H1 (cell line): ENCODE measurements at regions not wholly inside any gene's neighbourhood (a gene's known extent, or its start where the extent isn't known, plus 50 kb on each side); places are given as distances from the start of the nearest gene placed in this dataset.

ENCODE experiments used
- EP300 ChIP-seq, 2 experiments: IDR thresholded peaks; 1 replicate in 1 of 2; 2 replicates in 1 of 2; pipeline ENCODE4 v1.6.1; 2011 to 2012; ENCODE audit warnings: low read depth in 2 of 2, low read length in 2 of 2, mild to moderate bottlenecking in 2 of 2, borderline replicate concordance in 1 of 2, inconsistent platforms in 1 of 2, moderate library complexity in 1 of 2
- FOSL1 ChIP-seq: IDR thresholded peaks from 2 replicates; pipeline ENCODE4 v1.6.1; 2011; ENCODE audit warnings: mild to moderate bottlenecking, low read depth, low read length, moderate library complexity; ENCODE audit not compliant: insufficient read depth
- JUN ChIP-seq: IDR thresholded peaks from 2 replicates; pipeline ENCODE4 v1.6.1; 2011; ENCODE audit warnings: low read depth, mild to moderate bottlenecking, improper control_type of control experiment, low read length
- JUND ChIP-seq: IDR thresholded peaks from 2 replicates; pipeline ENCODE4 v1.6.1; 2011; ENCODE audit warnings: mild to moderate bottlenecking, improper control_type of control experiment, low read length
- KDM1A ChIP-seq: fragments of 200-600, 300-600 bp; sonication (generic); IDR thresholded peaks from 2 replicates; pipeline ENCODE4 v1.7.1; 2016; ENCODE audit warnings: mild to moderate bottlenecking, low read length, borderline replicate concordance
- POLR2A ChIP-seq, 2 experiments: IDR thresholded peaks; 1 replicate in 1 of 2; 2 replicates in 1 of 2; pipeline ENCODE4 v1.6.1; 2011; ENCODE audit warnings: low read depth in 2 of 2, low read length in 2 of 2, mild to moderate bottlenecking in 2 of 2; ENCODE audit errors: control extremely low read depth in 1 of 2
- POLR2AphosphoS5 ChIP-seq: IDR thresholded peaks from 2 replicates; pipeline ENCODE4 v1.6.1; 2011; ENCODE audit warnings: low read depth, low read length
- RFX5 ChIP-seq: IDR thresholded peaks from 2 replicates; pipeline ENCODE4 v1.6.1; 2011; ENCODE audit warnings: low read depth, low read length, improper control_type of control experiment, borderline replicate concordance
- SIX5 ChIP-seq: IDR thresholded peaks from 2 replicates; pipeline ENCODE4 v1.6.1; 2011; ENCODE audit warnings: mild to moderate bottlenecking, low read depth, low read length
- SP1 ChIP-seq: IDR thresholded peaks from 2 replicates; pipeline ENCODE4 v1.6.1; 2011; ENCODE audit warnings: low read depth, low read length
- TCF12 ChIP-seq: IDR thresholded peaks from 2 replicates; pipeline ENCODE4 v1.6.1; 2011; ENCODE audit warnings: low read depth, mild to moderate bottlenecking, low read length
- TF ChIP-seq, protein P1 (sequence below): IDR thresholded peaks from 2 replicates; pipeline ENCODE4 v1.6.1; 2011; ENCODE audit warnings: low read depth, mild to moderate bottlenecking, low read length; ENCODE audit not compliant: insufficient read depth
- TF ChIP-seq, protein P2 (sequence below): IDR thresholded peaks from 2 replicates; pipeline ENCODE4 v1.6.1; 2012; ENCODE audit warnings: low read length, inconsistent platforms
- TF ChIP-seq, protein P3 (sequence below), 3 experiments: IDR thresholded peaks; 1 replicate in 2 of 3; 2 replicates in 1 of 3; pipeline versions ENCODE4 v1.5.1 to v1.6.1; 2011; ENCODE audit warnings: low read length in 3 of 3, mild to moderate bottlenecking in 3 of 3, inconsistent platforms in 2 of 3, low read depth in 1 of 3, moderate library complexity in 1 of 3; ENCODE audit not compliant: insufficient read depth in 1 of 3; ENCODE audit errors: control extremely low read depth in 1 of 3

DNA sequence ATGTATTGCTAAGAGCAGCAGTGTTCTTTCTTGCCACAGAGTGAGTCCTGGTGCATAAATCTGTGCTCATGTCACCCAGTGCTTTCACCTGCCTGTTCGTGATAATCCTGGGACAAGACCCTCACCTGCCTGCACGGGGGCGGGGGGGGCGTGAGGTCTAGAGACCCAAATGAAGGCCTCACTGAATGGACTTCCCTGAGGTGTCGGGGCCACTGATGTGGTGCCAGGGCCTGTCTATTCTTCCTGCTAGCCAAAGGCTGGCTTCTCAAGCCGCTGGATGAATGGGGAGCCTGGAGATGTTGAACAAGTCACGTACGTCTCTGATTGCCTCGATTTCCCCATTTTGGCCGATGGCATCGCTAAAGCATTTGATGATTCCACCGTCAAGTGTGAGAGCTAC is 118.8 kb upstream of the IRF2BP2 start:
- TF ChIP-seq, protein P1, sequence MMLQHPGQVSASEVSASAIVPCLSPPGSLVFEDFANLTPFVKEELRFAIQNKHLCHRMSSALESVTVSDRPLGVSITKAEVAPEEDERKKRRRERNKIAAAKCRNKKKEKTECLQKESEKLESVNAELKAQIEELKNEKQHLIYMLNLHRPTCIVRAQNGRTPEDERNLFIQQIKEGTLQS = no peak
- TF ChIP-seq SP1 (no peak), JUN (no peak), FOSL1 (no peak), POLR2AphosphoS5 (no peak), TCF12 (no peak), POLR2A (IDR thresholded peaks at IDR 0.05; ENCODE audit: control extremely low read depth in 1 of 2, low read depth in 2 of 2, low read length in 2 of 2) (no peak), RFX5 (no peak), KDM1A (no peak), EP300 (IDR thresholded peaks at IDR 0.05; ENCODE audit: borderline replicate concordance in 1 of 2, low read depth in 2 of 2, low read length in 2 of 2) (no peak), JUND (no peak), SIX5 (no peak)
- TF ChIP-seq, protein P2, sequence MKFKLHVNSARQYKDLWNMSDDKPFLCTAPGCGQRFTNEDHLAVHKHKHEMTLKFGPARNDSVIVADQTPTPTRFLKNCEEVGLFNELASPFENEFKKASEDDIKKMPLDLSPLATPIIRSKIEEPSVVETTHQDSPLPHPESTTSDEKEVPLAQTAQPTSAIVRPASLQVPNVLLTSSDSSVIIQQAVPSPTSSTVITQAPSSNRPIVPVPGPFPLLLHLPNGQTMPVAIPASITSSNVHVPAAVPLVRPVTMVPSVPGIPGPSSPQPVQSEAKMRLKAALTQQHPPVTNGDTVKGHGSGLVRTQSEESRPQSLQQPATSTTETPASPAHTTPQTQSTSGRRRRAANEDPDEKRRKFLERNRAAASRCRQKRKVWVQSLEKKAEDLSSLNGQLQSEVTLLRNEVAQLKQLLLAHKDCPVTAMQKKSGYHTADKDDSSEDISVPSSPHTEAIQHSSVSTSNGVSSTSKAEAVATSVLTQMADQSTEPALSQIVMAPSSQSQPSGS = no peak
- TF ChIP-seq, protein P3, sequence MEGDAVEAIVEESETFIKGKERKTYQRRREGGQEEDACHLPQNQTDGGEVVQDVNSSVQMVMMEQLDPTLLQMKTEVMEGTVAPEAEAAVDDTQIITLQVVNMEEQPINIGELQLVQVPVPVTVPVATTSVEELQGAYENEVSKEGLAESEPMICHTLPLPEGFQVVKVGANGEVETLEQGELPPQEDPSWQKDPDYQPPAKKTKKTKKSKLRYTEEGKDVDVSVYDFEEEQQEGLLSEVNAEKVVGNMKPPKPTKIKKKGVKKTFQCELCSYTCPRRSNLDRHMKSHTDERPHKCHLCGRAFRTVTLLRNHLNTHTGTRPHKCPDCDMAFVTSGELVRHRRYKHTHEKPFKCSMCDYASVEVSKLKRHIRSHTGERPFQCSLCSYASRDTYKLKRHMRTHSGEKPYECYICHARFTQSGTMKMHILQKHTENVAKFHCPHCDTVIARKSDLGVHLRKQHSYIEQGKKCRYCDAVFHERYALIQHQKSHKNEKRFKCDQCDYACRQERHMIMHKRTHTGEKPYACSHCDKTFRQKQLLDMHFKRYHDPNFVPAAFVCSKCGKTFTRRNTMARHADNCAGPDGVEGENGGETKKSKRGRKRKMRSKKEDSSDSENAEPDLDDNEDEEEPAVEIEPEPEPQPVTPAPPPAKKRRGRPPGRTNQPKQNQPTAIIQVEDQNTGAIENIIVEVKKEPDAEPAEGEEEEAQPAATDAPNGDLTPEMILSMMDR (IDR thresholded peaks at IDR 0.05; ENCODE audit: control extremely low read depth in 1 of 3, insufficient read depth in 1 of 3, low read depth in 1 of 3, low read length in 3 of 3) = no peak
